Osteoblast (primary cell): ENCODE measurements at regions not wholly inside any gene's neighbourhood (a gene's known extent, or its start where the extent isn't known, plus 50 kb on each side); places are given as distances from the start of the nearest gene placed in this dataset.

Source experiments
- DNase-seq: peaks from one replicate; pipeline ENCODE4 v3.0.0; 2011; ENCODE audit warnings: low spot score, mixed read lengths; ENCODE audit not compliant: insufficient read length; ENCODE audit errors: missing footprints
- H2AFZ ChIP-seq: 2 replicates; pipeline ENCODE4 v1.6.0; 2011; ENCODE audit warnings: mild to moderate bottlenecking, low read length
- H3K27ac ChIP-seq: 2 replicates; pipeline ENCODE4 v1.5.1; 2011; ENCODE audit warnings: mild to moderate bottlenecking, low read depth, low read length, moderate library complexity
- H3K27me3 ChIP-seq: 2 replicates; pipeline ENCODE4 v1.6.0; 2012; ENCODE audit warnings: mild to moderate bottlenecking, control low read depth, inconsistent platforms, low read length, moderate library complexity; ENCODE audit not compliant: insufficient read depth
- H3K36me3 ChIP-seq: 2 replicates; pipeline ENCODE4 v1.5.1; 2011; ENCODE audit warnings: mild to moderate bottlenecking, low read length, control low read depth, moderate library complexity; ENCODE audit not compliant: insufficient read depth
- H3K4me1 ChIP-seq: 2 replicates; pipeline ENCODE4 v1.5.1; 2011; ENCODE audit warnings: mild to moderate bottlenecking, low read length, control low read depth, moderate library complexity; ENCODE audit not compliant: insufficient read depth
- H3K4me2 ChIP-seq: 2 replicates; pipeline ENCODE4 v1.6.0; 2011; ENCODE audit warnings: mild to moderate bottlenecking, low read length; ENCODE audit not compliant: insufficient read depth
- H3K4me3 ChIP-seq: fragments of 200-600 bp; sonication (generic); 3 replicates; pipeline ENCODE4 v1.5.1; 2012; ENCODE audit warnings: mild to moderate bottlenecking, low read length, inconsistent platforms; ENCODE audit not compliant: insufficient read depth
- H3K79me2 ChIP-seq: 2 replicates; pipeline ENCODE4 v1.6.0; 2012; ENCODE audit warnings: mild to moderate bottlenecking, low read length, control low read depth, inconsistent platforms; ENCODE audit not compliant: insufficient read depth
- H3K9me3 ChIP-seq: 2 replicates; pipeline ENCODE4 v1.5.1; 2011; ENCODE audit warnings: low read depth, low read length, control low read depth
- H4K20me1 ChIP-seq: 2 replicates; pipeline ENCODE4 v1.6.0; 2012; ENCODE audit warnings: mild to moderate bottlenecking, low read length, control low read depth; ENCODE audit not compliant: insufficient read depth
- CTCF ChIP-seq: IDR thresholded peaks from 2 replicates; pipeline ENCODE4 v1.5.1; 2011; ENCODE audit warnings: mild to moderate bottlenecking, low read depth, low read length, moderate library complexity; ENCODE audit errors: extremely low read depth

GRCh38 chr7:52311886-52312285 is 723.5 kb upstream of the POM121L12 start:
- Histone ChIP-seq H3K36me3 (no peaks in the 10 kb centered on the region), H3K4me3 (no peak overlapping the region), H3K27ac (no peak overlapping the region), H3K27me3 (no peaks in the 10 kb centered on the region), H3K4me2 (no peak overlapping the region), H2AFZ (no peak overlapping the region), H3K4me1 (no peaks in the 10 kb centered on the region), H3K79me2 (no peaks in the 10 kb centered on the region), H3K9me3 (no peaks in the 10 kb centered on the region), H4K20me1 (no peaks in the 10 kb centered on the region)
- no peak for DNase-seq
- TF ChIP-seq CTCF = no peak

- H3K79me2 ChIP-seq = no peaks in the 10 kb centered on the region
- H3K27ac ChIP-seq = no peak overlapping the region
Observed at GRCh38 chr7:52309631-52310030, 725.8 kb upstream of the POM121L12 start.

GRCh38 chr7:52302765-52303520 is 732.5 kb upstream of the POM121L12 start:
- peaks cover 2% of the 10 kb centered on the region for H3K9me3 ChIP-seq
- no peaks in the 10 kb centered on the region for H3K79me2 ChIP-seq
- no peak for DNase-seq
- no peaks in the 10 kb centered on the region for H4K20me1 ChIP-seq
- no peaks in the 10 kb centered on the region for H3K36me3 ChIP-seq
- H3K4me1 ChIP-seq = no peaks in the 10 kb centered on the region
- no peak overlapping the region for H3K27ac ChIP-seq
- H3K27me3 ChIP-seq = no peaks in the 10 kb centered on the region
- no peak overlapping the region for H3K4me3 ChIP-seq
- H3K4me2 ChIP-seq = no peak overlapping the region
- TF ChIP-seq CTCF = no peak
- no peak overlapping the region for H2AFZ ChIP-seq

More at GRCh38 chr7:52309631-52310030, 725.8 kb upstream of the POM121L12 start:
- no peak overlapping the region for H2AFZ ChIP-seq
- no peak overlapping the region for H3K4me2 ChIP-seq
- DNase-seq = no peak
- no peaks in the 10 kb centered on the region for H3K36me3 ChIP-seq
- H3K4me1 ChIP-seq = no peaks in the 10 kb centered on the region
- H3K9me3 ChIP-seq = no peaks in the 10 kb centered on the region
- H3K4me3 ChIP-seq = no peak overlapping the region
- H3K27me3 ChIP-seq = no peaks in the 10 kb centered on the region
- TF ChIP-seq CTCF = no peak
- H4K20me1 ChIP-seq = no peaks in the 10 kb centered on the region

GRCh38 chr7:52297128-52297527 is 738.3 kb upstream of the POM121L12 start:
- Histone ChIP-seq H3K4me1 (no peaks in the 10 kb centered on the region), H3K27me3 (no peaks in the 10 kb centered on the region), H2AFZ (no peak overlapping the region), H3K79me2 (no peaks in the 10 kb centered on the region), H3K4me2 (no peak overlapping the region), H4K20me1 (no peaks in the 10 kb centered on the region), H3K4me3 (no peak overlapping the region), H3K27ac (no peak overlapping the region), H3K36me3 (no peaks in the 10 kb centered on the region), H3K9me3 (peaks cover 2% of the 10 kb centered on the region)
- DNase-seq = no peak
- TF ChIP-seq CTCF = no peak
